ENCODE measurements at regions not wholly inside any gene's neighbourhood (a gene's known extent, or its start where the extent isn't known, plus 50 kb on each side); places are given as distances from the start of the nearest gene placed in this dataset.

DNA sequence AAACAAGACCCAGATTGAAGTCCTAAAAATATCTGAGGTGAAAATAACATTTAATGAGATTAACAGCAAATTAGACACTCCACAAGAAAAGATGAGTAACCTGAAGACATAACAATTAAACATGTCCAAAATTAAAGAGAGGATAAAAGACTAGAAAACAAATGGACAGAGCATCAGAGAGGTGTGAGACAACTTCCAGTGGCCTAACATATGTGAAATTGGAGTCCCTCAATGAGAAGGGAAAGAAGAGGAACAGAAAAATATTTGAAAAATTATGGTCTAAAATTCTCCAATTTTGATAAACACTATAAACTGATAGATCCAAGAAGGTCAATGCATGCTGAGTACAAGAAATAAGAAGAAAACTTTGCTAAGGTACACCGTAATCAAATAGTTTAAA, 151.9 kb downstream of the KITLG start:
- H3K4me1 ChIP-seq (ENCODE audit: control insufficient read depth in 1 of 2, extremely low read depth in 1 of 2, insufficient read depth in 2 of 2, low read length in 2 of 2): no peaks in the 10 kb centered on the region
- H3K9me3 Mint-ChIP-seq: peaks cover 0 to 5% (median 4%) of the 10 kb centered on the region in 3 donors
- WGBS (ENCODE audit: insufficient coverage): no CpG with 5 or more reads among the region's 1 CpG
- H3K27me3 Mint-ChIP-seq: no peaks in the 10 kb centered on the region
- no peak overlapping the region for H3K4me3 ChIP-seq (ENCODE audit: control insufficient read depth in 1 of 2, extremely low read depth in 1 of 2, low read length in 1 of 2)
- no peak overlapping the region for H3K27ac Mint-ChIP-seq
- H3K27ac ChIP-seq (ENCODE audit: low read length): no peak overlapping the region
- no peak overlapping the region for H3K4me3 Mint-ChIP-seq
- ATAC-seq (replicated peaks in 1 of 4) (no peak), DNase-seq (no peak)
- no peaks in the 10 kb centered on the region for H3K36me3 Mint-ChIP-seq
- no peaks in the 10 kb centered on the region for H3K36me3 ChIP-seq (ENCODE audit: control insufficient read depth in 2 of 2, extremely low read depth in 1 of 2, insufficient read depth in 1 of 2, low read length in 1 of 2)
- ChIA-PET CTCF (no interaction called here), POLR2A (no interaction called here)
- no peaks in the 10 kb centered on the region for H3K4me1 Mint-ChIP-seq
- no peaks in the 10 kb centered on the region for H3K27me3 ChIP-seq (replicated peaks in 1 of 2; ENCODE audit: control insufficient read depth in 2 of 2, extremely low read depth in 1 of 2, insufficient read depth in 2 of 2, low read length in 1 of 2)
- no peaks in the 10 kb centered on the region for H3K9me3 ChIP-seq

DNA sequence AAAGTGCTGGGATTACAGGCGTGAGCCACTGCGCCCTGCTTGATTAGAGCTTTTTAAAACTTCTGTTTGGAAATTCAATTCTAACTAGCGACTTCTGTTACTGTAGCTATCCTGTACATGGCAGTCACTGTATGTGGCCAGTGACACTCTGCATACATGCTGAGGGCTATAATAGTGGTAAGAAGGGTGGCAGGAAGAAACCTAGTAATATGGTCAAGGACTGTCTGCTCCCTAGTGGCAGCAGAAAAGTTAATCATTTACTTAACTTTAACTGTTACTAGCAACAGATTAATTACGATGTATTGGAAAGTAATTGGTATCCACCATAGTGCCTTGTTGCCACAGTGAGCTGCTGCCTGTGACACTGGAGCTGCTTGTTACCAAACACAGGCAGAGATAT, 149.0 kb downstream of the KITLG start:
- H3K9me3 ChIP-seq: no peaks in the 10 kb centered on the region
- Mint-ChIP-seq H3K4me1 (no peaks in the 10 kb centered on the region), H3K27me3 (no peaks in the 10 kb centered on the region), H3K4me3 (no peak overlapping the region), H3K9me3 (peaks cover 0 to 5% (median 4%) of the 10 kb centered on the region in 3 donors), H3K27ac (no peak overlapping the region), H3K36me3 (no peaks in the 10 kb centered on the region)
- DNase-seq (no peak), ATAC-seq (replicated peaks in 1 of 4) (no peak)
- H3K27ac ChIP-seq (ENCODE audit: low read length): no peak overlapping the region
- no peaks in the 10 kb centered on the region for H3K27me3 ChIP-seq (replicated peaks in 1 of 2; ENCODE audit: control insufficient read depth in 2 of 2, extremely low read depth in 1 of 2, insufficient read depth in 2 of 2, low read length in 1 of 2)
- ChIA-PET CTCF (no interaction called here), POLR2A (no interaction called here)
- no peak overlapping the region for H3K4me3 ChIP-seq (ENCODE audit: control insufficient read depth in 1 of 2, extremely low read depth in 1 of 2, low read length in 1 of 2)
- 94% methylated on average over 2 of the region's 4 CpGs for WGBS (ENCODE audit: insufficient coverage)
- no peaks in the 10 kb centered on the region for H3K4me1 ChIP-seq (ENCODE audit: control insufficient read depth in 1 of 2, extremely low read depth in 1 of 2, insufficient read depth in 2 of 2, low read length in 2 of 2)
- H3K36me3 ChIP-seq (ENCODE audit: control insufficient read depth in 2 of 2, extremely low read depth in 1 of 2, insufficient read depth in 1 of 2, low read length in 1 of 2): no peaks in the 10 kb centered on the region

- H3K27me3 Mint-ChIP-seq: no peaks in the 10 kb centered on the region
- WGBS (ENCODE audit: insufficient coverage): 83% methylated on average over 2 of the region's 9 CpGs
- no peak for DNase-seq
- H3K36me3 ChIP-seq (ENCODE audit: control insufficient read depth in 2 of 2, extremely low read depth in 1 of 2, insufficient read depth in 1 of 2, low read length in 1 of 2): no peaks in the 10 kb centered on the region
- no peak overlapping the region for H3K27ac ChIP-seq (ENCODE audit: low read length)
- no peaks in the 10 kb centered on the region for H3K9me3 ChIP-seq
- H3K4me3 Mint-ChIP-seq: no peak overlapping the region
- H3K4me1 ChIP-seq (ENCODE audit: control insufficient read depth in 1 of 2, extremely low read depth in 1 of 2, insufficient read depth in 2 of 2, low read length in 2 of 2): no peaks in the 10 kb centered on the region
- H3K27ac Mint-ChIP-seq: no peak overlapping the region
- H3K4me3 ChIP-seq (ENCODE audit: control insufficient read depth in 1 of 2, extremely low read depth in 1 of 2, low read length in 1 of 2): no peak overlapping the region
- peaks cover 0 to 5% (median 4%) of the 10 kb centered on the region in 3 donors for H3K9me3 Mint-ChIP-seq
- POLR2A ChIA-PET: no interaction called here
- CTCF ChIA-PET: no interaction called here
- no peaks in the 10 kb centered on the region for H3K4me1 Mint-ChIP-seq
- H3K27me3 ChIP-seq (replicated peaks in 1 of 2; ENCODE audit: control insufficient read depth in 2 of 2, extremely low read depth in 1 of 2, insufficient read depth in 2 of 2, low read length in 1 of 2): no peaks in the 10 kb centered on the region
- no peak for ATAC-seq (replicated peaks in 1 of 4)
- no peaks in the 10 kb centered on the region for H3K36me3 Mint-ChIP-seq
These were observed 147.5 kb downstream of the KITLG start for GRCh38 chr12:88432531-88433490.

GRCh38 chr12:88433997-88434703, 146.1 kb downstream of the KITLG start:
- Histone ChIP-seq H3K27ac (ENCODE audit: low read length) (no peak overlapping the region), H3K9me3 (no peaks in the 10 kb centered on the region), H3K4me1 (ENCODE audit: control insufficient read depth in 1 of 2, extremely low read depth in 1 of 2, insufficient read depth in 2 of 2, low read length in 2 of 2) (no peaks in the 10 kb centered on the region), H3K27me3 (replicated peaks in 1 of 2; ENCODE audit: control insufficient read depth in 2 of 2, extremely low read depth in 1 of 2, insufficient read depth in 2 of 2, low read length in 1 of 2) (no peaks in the 10 kb centered on the region), H3K36me3 (ENCODE audit: control insufficient read depth in 2 of 2, extremely low read depth in 1 of 2, insufficient read depth in 1 of 2, low read length in 1 of 2) (no peaks in the 10 kb centered on the region), H3K4me3 (ENCODE audit: control insufficient read depth in 1 of 2, extremely low read depth in 1 of 2, low read length in 1 of 2) (no peak overlapping the region)
- WGBS (ENCODE audit: insufficient coverage): no CpG with 5 or more reads among the region's 8 CpGs
- Mint-ChIP-seq H3K4me3 (no peak overlapping the region), H3K9me3 (peaks cover 0 to 5% (median 0%) of the 10 kb centered on the region in 3 donors), H3K27ac (no peak overlapping the region), H3K27me3 (no peaks in the 10 kb centered on the region), H3K36me3 (no peaks in the 10 kb centered on the region), H3K4me1 (no peaks in the 10 kb centered on the region)
- DNase-seq: no peak
- ChIA-PET POLR2A (no interaction called here), CTCF (interaction anchor here in 1 of 2 donors (0.7 kb wide), 1 partner anchor 96 kb away, joined by 5 read pairs; no protein-coding TSS in a partner anchor)
- no peak for ATAC-seq (replicated peaks in 1 of 4)

DNA sequence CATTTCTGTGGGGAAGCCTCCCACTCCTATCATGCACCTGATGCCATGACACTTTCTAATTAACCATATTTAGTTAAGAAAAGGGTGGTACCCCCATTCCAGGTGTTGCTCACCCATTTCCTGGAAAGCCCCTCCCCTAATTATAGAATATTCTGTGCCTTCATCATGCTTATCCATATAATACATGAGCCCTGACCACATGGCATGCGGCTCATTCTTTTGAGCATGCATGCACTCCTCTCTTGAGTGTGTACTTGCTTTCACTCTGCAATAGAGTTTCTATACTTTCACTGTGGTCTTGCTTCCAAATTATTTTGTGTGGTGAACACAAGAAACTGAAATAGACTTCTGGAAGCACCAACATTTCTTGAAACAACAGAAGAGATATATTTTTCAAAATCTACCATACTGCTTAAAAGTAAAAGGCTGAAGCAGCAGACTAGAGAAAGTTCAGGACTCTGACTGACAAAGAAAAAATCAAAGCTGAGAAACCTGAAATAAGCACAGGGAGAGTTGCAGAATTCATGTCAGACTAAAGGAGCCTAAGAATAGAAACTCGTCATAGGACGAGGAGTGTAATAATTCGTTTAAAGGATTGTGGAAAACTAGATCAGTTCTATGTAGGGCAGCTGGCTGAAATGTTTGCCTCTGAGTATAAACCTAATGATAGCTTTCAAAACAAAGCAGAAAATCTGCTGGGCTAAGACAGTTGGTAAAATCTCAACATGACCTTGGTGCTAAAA, 144.8 kb downstream of the KITLG start:
- H3K36me3 ChIP-seq (ENCODE audit: control insufficient read depth in 2 of 2, extremely low read depth in 1 of 2, insufficient read depth in 1 of 2, low read length in 1 of 2): no peaks in the 10 kb centered on the region
- no peak overlapping the region for H3K27ac ChIP-seq (ENCODE audit: low read length)
- ATAC-seq (replicated peaks in 1 of 4): no peak
- Mint-ChIP-seq H3K36me3 (no peaks in the 10 kb centered on the region), H3K27ac (no peak overlapping the region), H3K27me3 (no peaks in the 10 kb centered on the region), H3K4me3 (no peak overlapping the region), H3K4me1 (no peaks in the 10 kb centered on the region), H3K9me3 (peaks cover 0 to 11% (median 0%) of the 10 kb centered on the region in 3 donors)
- WGBS (ENCODE audit: insufficient coverage): 82% methylated on average over 3 of the region's 4 CpGs
- H3K27me3 ChIP-seq (replicated peaks in 1 of 2; ENCODE audit: control insufficient read depth in 2 of 2, extremely low read depth in 1 of 2, insufficient read depth in 2 of 2, low read length in 1 of 2): no peaks in the 10 kb centered on the region
- no peaks in the 10 kb centered on the region for H3K9me3 ChIP-seq
- no peak for DNase-seq
- POLR2A ChIA-PET: no interaction called here
- CTCF ChIA-PET: interaction anchor here in 1 of 2 donors (0.7 kb wide), 1 partner anchor 95 kb away, joined by 5 read pairs; no protein-coding TSS in a partner anchor
- H3K4me1 ChIP-seq (ENCODE audit: control insufficient read depth in 1 of 2, extremely low read depth in 1 of 2, insufficient read depth in 2 of 2, low read length in 2 of 2): no peaks in the 10 kb centered on the region
- no peak overlapping the region for H3K4me3 ChIP-seq (ENCODE audit: control insufficient read depth in 1 of 2, extremely low read depth in 1 of 2, low read length in 1 of 2)

- H3K9me3 ChIP-seq: no peaks in the 10 kb centered on the region
- Mint-ChIP-seq H3K4me1 (no peaks in the 10 kb centered on the region), H3K4me3 (no peak overlapping the region), H3K27ac (no peak overlapping the region), H3K36me3 (no peaks in the 10 kb centered on the region), H3K9me3 (peaks cover 0 to 11% (median 0%) of the 10 kb centered on the region in 3 donors), H3K27me3 (no peaks in the 10 kb centered on the region)
- ATAC-seq (replicated peaks in 1 of 4): no peak
- no peak overlapping the region for H3K27ac ChIP-seq (ENCODE audit: low read length)
- no peaks in the 10 kb centered on the region for H3K27me3 ChIP-seq (replicated peaks in 1 of 2; ENCODE audit: control insufficient read depth in 2 of 2, extremely low read depth in 1 of 2, insufficient read depth in 2 of 2, low read length in 1 of 2)
- H3K4me3 ChIP-seq (ENCODE audit: control insufficient read depth in 1 of 2, extremely low read depth in 1 of 2, low read length in 1 of 2): no peak overlapping the region
- ChIA-PET POLR2A (no interaction called here), CTCF (no interaction called here)
- 81% methylated on average over 3 of the region's 3 CpGs for WGBS (ENCODE audit: insufficient coverage)
- DNase-seq: no peak
- H3K4me1 ChIP-seq (ENCODE audit: control insufficient read depth in 1 of 2, extremely low read depth in 1 of 2, insufficient read depth in 2 of 2, low read length in 2 of 2): no peaks in the 10 kb centered on the region
- H3K36me3 ChIP-seq (ENCODE audit: control insufficient read depth in 2 of 2, extremely low read depth in 1 of 2, insufficient read depth in 1 of 2, low read length in 1 of 2): no peaks in the 10 kb centered on the region
These were observed 143.0 kb downstream of the KITLG start for GRCh38 chr12:88437226-88437625.

All from T-cell (primary cell).